ENCODE measurements at regions not wholly inside any gene's neighbourhood (a gene's known extent, or its start where the extent isn't known, plus 50 kb on each side); places are given as distances from the start of the nearest gene placed in this dataset.

DNA sequence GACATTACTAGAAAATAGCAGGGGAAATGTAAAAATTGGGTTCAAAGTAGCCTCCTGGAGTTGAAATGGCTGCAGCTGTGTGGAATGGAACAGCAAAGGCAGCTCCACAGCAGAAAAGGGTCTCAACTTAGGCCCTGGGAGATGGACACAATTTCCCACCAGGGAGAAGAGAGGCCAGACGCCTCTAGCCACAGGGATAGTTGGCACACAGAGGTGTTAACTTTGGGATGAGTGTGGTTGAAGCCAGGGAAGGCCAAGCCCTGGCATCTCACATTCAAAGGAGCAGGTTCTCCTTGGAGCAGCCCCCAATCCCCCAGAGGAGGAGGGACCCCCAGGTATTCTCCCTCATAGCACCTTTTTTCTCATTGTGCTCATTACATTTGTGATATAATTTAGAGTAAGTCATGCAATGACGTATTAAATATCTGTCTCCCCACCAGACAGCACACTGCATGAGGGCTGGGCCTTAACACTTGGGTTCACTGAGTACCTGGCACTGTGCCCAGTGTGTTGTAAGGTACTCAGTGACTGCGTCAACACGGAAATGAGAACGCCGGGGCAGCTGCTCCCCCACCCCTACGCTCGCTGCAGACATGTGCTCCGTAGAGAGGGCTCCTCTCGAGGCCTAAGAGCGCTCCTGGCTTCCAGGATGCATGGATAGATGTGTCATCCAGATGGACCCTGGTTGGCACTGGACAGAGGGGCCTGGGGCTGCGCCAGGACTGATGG lies 76.0 kb upstream of the CD93 start:
- Mint-ChIP-seq H3K4me3 (ENCODE audit: unreplicated experiment) (no peak overlapping the region), H3K36me3 (ENCODE audit: low read depth) (no peaks in the 10 kb centered on the region), H3K9me3 (ENCODE audit: low read depth) (no peaks in the 10 kb centered on the region), H3K27me3 (ENCODE audit: low read depth) (no peaks in the 10 kb centered on the region), H3K4me1 (ENCODE audit: low read depth) (peaks cover 8% of the 10 kb centered on the region), H3K27ac (ENCODE audit: unreplicated experiment) (no peak overlapping the region)
- TF ChIP-seq, protein P1, sequence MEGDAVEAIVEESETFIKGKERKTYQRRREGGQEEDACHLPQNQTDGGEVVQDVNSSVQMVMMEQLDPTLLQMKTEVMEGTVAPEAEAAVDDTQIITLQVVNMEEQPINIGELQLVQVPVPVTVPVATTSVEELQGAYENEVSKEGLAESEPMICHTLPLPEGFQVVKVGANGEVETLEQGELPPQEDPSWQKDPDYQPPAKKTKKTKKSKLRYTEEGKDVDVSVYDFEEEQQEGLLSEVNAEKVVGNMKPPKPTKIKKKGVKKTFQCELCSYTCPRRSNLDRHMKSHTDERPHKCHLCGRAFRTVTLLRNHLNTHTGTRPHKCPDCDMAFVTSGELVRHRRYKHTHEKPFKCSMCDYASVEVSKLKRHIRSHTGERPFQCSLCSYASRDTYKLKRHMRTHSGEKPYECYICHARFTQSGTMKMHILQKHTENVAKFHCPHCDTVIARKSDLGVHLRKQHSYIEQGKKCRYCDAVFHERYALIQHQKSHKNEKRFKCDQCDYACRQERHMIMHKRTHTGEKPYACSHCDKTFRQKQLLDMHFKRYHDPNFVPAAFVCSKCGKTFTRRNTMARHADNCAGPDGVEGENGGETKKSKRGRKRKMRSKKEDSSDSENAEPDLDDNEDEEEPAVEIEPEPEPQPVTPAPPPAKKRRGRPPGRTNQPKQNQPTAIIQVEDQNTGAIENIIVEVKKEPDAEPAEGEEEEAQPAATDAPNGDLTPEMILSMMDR (IDR thresholded peaks at IDR 0.05) = no peak
- DNase-seq (ENCODE audit: low spot score) = no peak

DNA sequence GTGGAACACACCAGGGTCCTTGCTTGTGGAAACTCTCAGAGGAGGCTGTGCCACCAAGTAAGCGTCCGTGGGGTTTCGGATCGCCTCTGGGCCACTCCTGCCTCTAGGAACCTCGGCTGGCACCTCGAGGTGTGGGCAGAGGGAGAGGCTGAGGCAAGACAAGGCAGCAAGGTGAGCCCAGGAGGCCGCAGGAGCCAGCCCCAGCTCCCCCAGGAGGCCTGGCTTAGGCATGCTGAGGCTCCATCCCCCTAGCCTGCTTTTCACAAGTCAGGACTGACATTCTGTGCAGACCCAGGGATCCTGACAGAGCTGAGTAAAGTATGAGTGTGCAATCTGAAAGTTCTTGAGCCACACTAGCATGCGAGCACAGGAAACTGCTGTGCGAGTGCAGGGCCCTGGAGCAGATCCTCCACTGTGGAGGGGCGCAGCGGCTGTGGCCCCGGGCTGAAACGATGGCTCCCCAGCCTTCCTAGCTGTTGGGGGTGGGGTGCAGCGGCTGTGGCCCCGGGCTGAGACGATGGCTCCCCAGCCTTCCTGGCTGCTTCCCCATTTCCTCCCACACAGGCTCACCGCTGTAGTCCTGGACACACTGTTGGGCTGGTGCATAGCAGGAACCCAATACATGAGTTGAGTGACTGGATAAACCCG lies 75.2 kb upstream of the CD93 start:
- no peak overlapping the region for H3K4me3 Mint-ChIP-seq (ENCODE audit: unreplicated experiment)
- no peak for DNase-seq (ENCODE audit: low spot score)
- H3K9me3 Mint-ChIP-seq (ENCODE audit: low read depth) = no peaks in the 10 kb centered on the region
- peaks cover 11% of the 10 kb centered on the region for H3K4me1 Mint-ChIP-seq (ENCODE audit: low read depth)
- TF ChIP-seq, protein P1 (IDR thresholded peaks at IDR 0.05) = no peak
- H3K36me3 Mint-ChIP-seq (ENCODE audit: low read depth) = no peaks in the 10 kb centered on the region
- H3K27ac Mint-ChIP-seq (ENCODE audit: unreplicated experiment) = no peak overlapping the region
- H3K27me3 Mint-ChIP-seq (ENCODE audit: low read depth) = no peaks in the 10 kb centered on the region

DNA sequence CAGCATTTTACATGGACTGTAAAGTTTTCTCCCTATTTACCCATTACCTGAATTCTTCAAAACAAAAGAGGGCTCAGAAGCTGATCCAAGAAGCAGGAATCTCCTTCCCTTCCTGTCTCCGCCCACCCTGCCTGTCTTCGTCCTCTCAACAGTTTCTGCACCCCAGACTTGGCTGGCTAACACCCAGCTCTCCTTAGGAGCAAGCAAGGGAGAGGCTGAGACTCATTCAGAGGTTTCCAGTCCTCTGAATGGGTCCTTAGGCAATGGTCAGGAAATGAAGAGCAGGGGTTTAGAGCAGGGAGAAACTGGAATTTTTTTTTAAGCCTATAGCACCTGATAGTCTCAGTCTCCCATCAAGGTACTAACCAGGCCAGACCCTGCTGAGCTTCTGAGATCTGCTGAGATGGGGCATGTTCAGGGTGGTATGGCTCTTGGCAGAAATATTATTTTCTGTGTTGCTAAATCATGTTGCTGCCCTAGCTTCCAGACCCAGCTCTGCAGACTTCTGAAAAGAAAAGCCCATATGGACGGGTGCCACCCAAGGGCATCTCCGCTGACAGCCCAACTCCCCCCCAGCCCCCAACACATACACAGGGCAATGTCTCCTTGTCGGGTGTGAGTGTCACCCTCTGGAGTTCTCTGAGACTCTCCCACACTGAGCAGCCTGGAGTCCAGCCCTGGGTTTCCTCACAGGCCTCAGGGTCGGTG lies 74.6 kb upstream of the CD93 start:
- H3K27ac Mint-ChIP-seq (ENCODE audit: unreplicated experiment) = no peak overlapping the region
- DNase-seq (ENCODE audit: low spot score) = no peak
- H3K9me3 Mint-ChIP-seq (ENCODE audit: low read depth) = no peaks in the 10 kb centered on the region
- TF ChIP-seq, protein P1 (IDR thresholded peaks at IDR 0.05) = no peak
- H3K27me3 Mint-ChIP-seq (ENCODE audit: low read depth) = no peaks in the 10 kb centered on the region
- no peaks in the 10 kb centered on the region for H3K36me3 Mint-ChIP-seq (ENCODE audit: low read depth)
- H3K4me1 Mint-ChIP-seq (ENCODE audit: low read depth) = peaks cover 18% of the 10 kb centered on the region
- H3K4me3 Mint-ChIP-seq (ENCODE audit: unreplicated experiment) = no peak overlapping the region

DNA sequence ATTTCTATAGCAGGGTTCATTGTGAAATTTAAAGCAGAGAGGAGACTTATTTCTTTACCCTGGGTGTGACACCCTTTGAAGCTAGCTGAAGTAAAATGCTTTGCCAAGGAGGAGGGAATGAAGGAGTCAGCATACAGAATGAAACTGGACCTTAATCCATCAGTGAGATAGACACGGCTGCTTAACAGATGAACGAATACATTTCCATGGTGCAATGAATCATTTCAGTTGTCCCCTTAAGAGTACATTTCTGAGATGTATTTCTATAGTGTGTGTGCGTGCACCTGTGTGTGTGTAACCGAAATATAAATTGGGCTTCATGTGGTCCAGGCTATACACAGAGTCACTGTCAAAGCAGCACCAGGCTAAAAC lies 73.8 kb upstream of the CD93 start:
- H3K9me3 Mint-ChIP-seq (ENCODE audit: low read depth) = no peaks in the 10 kb centered on the region
- no peak overlapping the region for H3K4me3 Mint-ChIP-seq (ENCODE audit: unreplicated experiment)
- DNase-seq (ENCODE audit: low spot score) = no peak
- H3K36me3 Mint-ChIP-seq (ENCODE audit: low read depth) = no peaks in the 10 kb centered on the region
- TF ChIP-seq, protein P1 (IDR thresholded peaks at IDR 0.05) = no peak
- H3K27ac Mint-ChIP-seq (ENCODE audit: unreplicated experiment) = no peak overlapping the region
- peaks cover 20% of the 10 kb centered on the region for H3K4me1 Mint-ChIP-seq (ENCODE audit: low read depth)
- H3K27me3 Mint-ChIP-seq (ENCODE audit: low read depth) = no peaks in the 10 kb centered on the region

DNA sequence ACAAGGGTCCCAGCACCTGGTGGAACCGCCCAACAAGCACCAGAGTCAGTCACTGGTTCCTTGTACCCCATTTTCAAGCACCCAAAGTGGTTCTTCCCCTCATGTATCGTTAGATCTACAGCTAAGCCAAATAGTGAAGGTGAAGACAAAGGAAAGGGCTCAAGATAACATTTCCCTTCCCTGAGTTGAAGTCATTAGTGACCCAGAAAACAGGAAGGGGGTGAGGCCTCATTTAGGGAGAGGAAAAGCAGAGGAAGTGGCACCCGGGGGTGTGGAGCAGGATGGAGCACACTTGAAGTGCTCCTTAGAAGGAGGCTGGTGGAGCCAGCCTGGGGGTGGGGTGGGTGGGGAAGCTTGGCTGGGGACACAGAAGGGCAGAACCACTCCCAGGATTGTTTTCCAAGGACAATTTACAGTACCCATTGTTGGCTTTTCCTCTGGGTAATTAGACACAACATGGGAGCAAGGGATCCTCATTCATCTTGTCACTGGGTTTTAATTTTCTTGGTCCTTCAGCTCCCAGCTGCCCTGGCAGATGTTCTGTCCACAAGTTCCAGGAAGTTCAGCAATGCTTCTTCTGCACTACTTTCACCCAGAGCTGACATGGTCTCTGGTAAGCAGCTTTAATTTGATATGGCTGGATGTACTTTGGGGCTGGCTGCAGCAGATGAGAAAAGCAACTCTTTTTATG lies 73.3 kb upstream of the CD93 start:
- no peak for DNase-seq (ENCODE audit: low spot score)
- Mint-ChIP-seq H3K9me3 (ENCODE audit: low read depth) (no peaks in the 10 kb centered on the region), H3K27me3 (ENCODE audit: low read depth) (no peaks in the 10 kb centered on the region), H3K36me3 (ENCODE audit: low read depth) (no peaks in the 10 kb centered on the region), H3K4me3 (ENCODE audit: unreplicated experiment) (no peak overlapping the region), H3K27ac (ENCODE audit: unreplicated experiment) (no peak overlapping the region), H3K4me1 (ENCODE audit: low read depth) (peaks cover 20% of the 10 kb centered on the region)
- TF ChIP-seq, protein P1 (IDR thresholded peaks at IDR 0.05) = no peak

Data from chondrocyte (in vitro differentiated cells).